HepG2 (cell line): ENCODE measurements at regions not wholly inside any gene's neighbourhood (a gene's known extent, or its start where the extent isn't known, plus 50 kb on each side); places are given as distances from the start of the nearest gene placed in this dataset.

Experiments
- ATAC-seq: fragments of 200-7000 bp; cut with Tn5 transposase; 3 replicates; pipeline ENCODE4 v1.9.1; 2020; ENCODE audit warnings: mild to moderate bottlenecking, moderate library complexity
- BruUV-seq: library from RNA; stranded (reverse); fragments of 400-500 nt; replicated peaks from 2 replicates; lab custom pipeline; 2021; lab: Mats Ljungman, UMichigan
- CTCF ChIA-PET: fragments of 300-600 bp; formaldehyde crosslinking; extraction: SDS; loops from one replicate; lab custom pipeline; 2021; ENCODE audit warnings: low total read pairs, inconsistent platforms, low intra/inter-chr PET ratio; lab: Yijun Ruan, JAX
- POLR2A ChIA-PET: fragments of 350-600 bp; sonication (Branson Sonifier 250); formaldehyde crosslinking; loops from one replicate; lab custom pipeline; 2020; ENCODE audit warnings: antibody characterized with exemption, inconsistent platforms; lab: Yijun Ruan, JAX
- DNase-seq: peaks from one replicate; pipeline ENCODE4 v3.0.0-alpha.2; 2015; ENCODE audit warnings: low spot score
- FAIRE-seq: peaks from 3 replicates; lab custom pipeline; 2011; peaks lifted over from hg19 to GRCh38; lab: Jason Lieb, UNC
- H2AFZ ChIP-seq: one replicate; pipeline ENCODE4 v1.6.1; 2011; ENCODE audit warnings: low read length, inconsistent platforms
- H3K27ac ChIP-seq: fragments of 300-600 bp; 3 replicates; pipeline ENCODE4 v1.8.0; 2011; ENCODE audit warnings: mixed run types, mild to moderate bottlenecking, mixed read lengths, low read length, inconsistent platforms; ENCODE audit not compliant: insufficient read depth; ENCODE audit errors: extremely low read length
- H3K27me3 ChIP-seq, 2 experiments: fragments of 200-600 bp in 1 of 2; 2 replicates in 1 of 2; 3 replicates in 1 of 2; pipeline versions ENCODE4 v1.6.0 to v1.8.0; 2011; ENCODE audit warnings: low read length in 2 of 2, mild to moderate bottlenecking in 2 of 2, moderate library complexity in 2 of 2, inconsistent platforms in 1 of 2; ENCODE audit not compliant: insufficient read depth in 2 of 2, control insufficient read depth in 1 of 2
- H3K36me3 ChIP-seq, 2 experiments: fragments of 200-600 bp in 1 of 2; replicated peaks in 1 of 2; 2 replicates in 1 of 2; 3 replicates in 1 of 2; pipeline versions ENCODE4 v1.5.1 to v1.8.0; 2011; ENCODE audit warnings: low read length in 2 of 2, inconsistent platforms in 1 of 2; ENCODE audit not compliant: insufficient read depth in 2 of 2, control insufficient read depth in 1 of 2
- H3K4me1 ChIP-seq: 2 replicates; pipeline ENCODE4 v1.5.1; 2012; ENCODE audit warnings: low read length, inconsistent platforms; ENCODE audit not compliant: insufficient read depth
- H3K4me2 ChIP-seq: 2 replicates; pipeline ENCODE4 v1.6.0; 2011; ENCODE audit warnings: low read depth, low read length, inconsistent platforms
- H3K4me3 ChIP-seq, 3 experiments: fragments of 200-600 bp in 1 of 3; sonication (generic), shearing (Covaris generic) in 1 of 3; replicated peaks in 1 of 3; 2 replicates each; pipeline ENCODE4 v1.5.1; 2011 to 2016; ENCODE audit warnings: low read length in 3 of 3, inconsistent platforms in 2 of 3, low read depth in 2 of 3, mild to moderate bottlenecking in 2 of 3, control low read depth in 1 of 3, mixed read lengths in 1 of 3; ENCODE audit not compliant: insufficient read depth in 1 of 3
- H3K79me2 ChIP-seq: one replicate; pipeline ENCODE4 v1.6.1; 2011; ENCODE audit warnings: low read length, inconsistent platforms; ENCODE audit not compliant: insufficient read depth
- H3K9ac ChIP-seq: 2 replicates; pipeline ENCODE4 v1.6.0; 2011; ENCODE audit warnings: mild to moderate bottlenecking, low read depth, low read length, inconsistent platforms; ENCODE audit not compliant: insufficient read depth
- H3K9me3 ChIP-seq: 2 replicates; pipeline ENCODE4 v1.5.1; 2012; ENCODE audit warnings: mild to moderate bottlenecking, low read length
- H4K20me1 ChIP-seq: 2 replicates; pipeline ENCODE4 v1.6.0; 2011; ENCODE audit warnings: inconsistent platforms, mild to moderate bottlenecking, low read length, moderate library complexity; ENCODE audit not compliant: insufficient read depth
- AKNA ChIP-seq: sonication (generic); formaldehyde crosslinking; IDR thresholded peaks from 2 replicates; pipeline ENCODE4 v1.4.0; 2020; ENCODE audit warnings: missing genetic modification reagents, borderline replicate concordance
- ZBTB44 ChIP-seq: sonication (generic); formaldehyde crosslinking; IDR thresholded peaks from 2 replicates; pipeline ENCODE4 v1.4.0; 2020; ENCODE audit warnings: missing genetic modification reagents
- ZMYM3 ChIP-seq: sonication (generic); formaldehyde crosslinking; IDR thresholded peaks from 2 replicates; pipeline ENCODE4 v1.5.1; 2020; ENCODE audit warnings: mild to moderate bottlenecking, missing genetic modification reagents
- ZNF20 ChIP-seq: sonication (generic); formaldehyde crosslinking; IDR thresholded peaks from 2 replicates; pipeline ENCODE4 v1.4.0; 2020; ENCODE audit warnings: mild to moderate bottlenecking, moderate library complexity, missing genetic modification reagents
- ZNF274 ChIP-seq: sonication (generic); formaldehyde crosslinking; IDR thresholded peaks from 2 replicates; pipeline ENCODE4 v1.5.1; 2020; ENCODE audit warnings: mild to moderate bottlenecking, missing genetic modification reagents
- ZNF280D ChIP-seq: sonication (generic); formaldehyde crosslinking; IDR thresholded peaks from 2 replicates; pipeline ENCODE4 v1.5.1; 2020; ENCODE audit warnings: mild to moderate bottlenecking, missing genetic modification reagents
- ZNF766 ChIP-seq: sonication (generic); formaldehyde crosslinking; IDR thresholded peaks from 2 replicates; pipeline ENCODE4 v1.5.0; 2020; ENCODE audit warnings: missing genetic modification reagents, borderline replicate concordance
- WGBS: methylation state at CpG from one replicate; pipeline ENCODE4 v1.1.6; 2017; ENCODE audit warnings: low lambda C conversion rate; 5-methylcytosine and 5-hydroxymethylcytosine counted together
- in situ Hi-C: cut with HindIII; loops from 2 replicates; pipeline ENCODE4 v1.10.0; 2017; ENCODE audit warnings: low pct_unique_long_range_greater_than_20kb; ENCODE audit not compliant: extremely low pct_ligation_motif_present
- intact Hi-C: fragments of 100-400 bp; cut with micrococcal nuclease; formaldehyde crosslinking; loops from one replicate; pipeline ENCODE4 v1.10.0; 2022; ENCODE audit not compliant: unreplicated experiment
- TF ChIP-seq, protein P1 (sequence below): sonication (generic); formaldehyde crosslinking; IDR thresholded peaks from 2 replicates; pipeline ENCODE4 v1.8.1; 2023; ENCODE audit warnings: mild to moderate bottlenecking, missing genetic modification reagents
- TF ChIP-seq, protein P2 (sequence below): IDR thresholded peaks from 2 replicates; pipeline ENCODE4 v1.6.1; 2016; ENCODE audit warnings: missing compliant biosample characterization, missing genetic modification reagents, borderline replicate concordance

GRCh38 chr5:126716861-126717260 is 60.1 kb upstream of the LMNB1 start:
- Histone ChIP-seq H3K27ac (no peak overlapping the region), H3K9ac (no peak overlapping the region), H3K4me2 (no peak overlapping the region), H3K27me3 (no peaks in the 10 kb centered on the region), H3K79me2 (no peaks in the 10 kb centered on the region), H4K20me1 (no peaks in the 10 kb centered on the region), H3K4me3 (no peak overlapping the region), H3K4me1 (no peaks in the 10 kb centered on the region), H2AFZ (no peak overlapping the region), H3K36me3 (no peaks in the 10 kb centered on the region), H3K9me3 (no peaks in the 10 kb centered on the region)
- no TSS peak for BruUV-seq
- ChIA-PET POLR2A (no interaction called here), CTCF (no interaction called here)
- 80% methylated on average over 10 of the region's 10 CpGs for WGBS
- FAIRE-seq (no peak), ATAC-seq (no peak), DNase-seq (no peak)
- in situ Hi-C loops = no loop called here
- intact Hi-C loops = no loop called here
- TF ChIP-seq ZNF274 (CRISPR knock-in tag) (no peak), ZNF766 (CRISPR knock-in tag) (no peak), ZNF20 (no peak), ZBTB44 (no peak), ZMYM3 (CRISPR knock-in tag) (no peak), AKNA (CRISPR knock-in tag) (no peak), ZNF280D (no peak)
- TF ChIP-seq, protein P1, sequence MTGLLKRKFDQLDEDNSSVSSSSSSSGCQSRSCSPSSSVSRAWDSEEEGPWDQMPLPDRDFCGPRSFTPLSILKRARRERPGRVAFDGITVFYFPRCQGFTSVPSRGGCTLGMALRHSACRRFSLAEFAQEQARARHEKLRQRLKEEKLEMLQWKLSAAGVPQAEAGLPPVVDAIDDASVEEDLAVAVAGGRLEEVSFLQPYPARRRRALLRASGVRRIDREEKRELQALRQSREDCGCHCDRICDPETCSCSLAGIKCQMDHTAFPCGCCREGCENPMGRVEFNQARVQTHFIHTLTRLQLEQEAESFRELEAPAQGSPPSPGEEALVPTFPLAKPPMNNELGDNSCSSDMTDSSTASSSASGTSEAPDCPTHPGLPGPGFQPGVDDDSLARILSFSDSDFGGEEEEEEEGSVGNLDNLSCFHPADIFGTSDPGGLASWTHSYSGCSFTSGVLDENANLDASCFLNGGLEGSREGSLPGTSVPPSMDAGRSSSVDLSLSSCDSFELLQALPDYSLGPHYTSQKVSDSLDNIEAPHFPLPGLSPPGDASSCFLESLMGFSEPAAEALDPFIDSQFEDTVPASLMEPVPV = no peak
- TF ChIP-seq, protein P2, sequence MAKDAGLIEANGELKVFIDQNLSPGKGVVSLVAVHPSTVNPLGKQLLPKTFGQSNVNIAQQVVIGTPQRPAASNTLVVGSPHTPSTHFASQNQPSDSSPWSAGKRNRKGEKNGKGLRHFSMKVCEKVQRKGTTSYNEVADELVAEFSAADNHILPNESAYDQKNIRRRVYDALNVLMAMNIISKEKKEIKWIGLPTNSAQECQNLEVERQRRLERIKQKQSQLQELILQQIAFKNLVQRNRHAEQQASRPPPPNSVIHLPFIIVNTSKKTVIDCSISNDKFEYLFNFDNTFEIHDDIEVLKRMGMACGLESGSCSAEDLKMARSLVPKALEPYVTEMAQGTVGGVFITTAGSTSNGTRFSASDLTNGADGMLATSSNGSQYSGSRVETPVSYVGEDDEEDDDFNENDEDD = no peak
